Dedifferentiated amniotic fluid mesenchymal stem cell (primary cell): ENCODE measurements at regions not wholly inside any gene's neighbourhood (a gene's known extent, or its start where the extent isn't known, plus 50 kb on each side); places are given as distances from the start of the nearest gene placed in this dataset.
"Not testable (repeated sequence)": the region's sequence is repeated elsewhere in the genome, so short reads cannot be mapped to it uniquely, and the experiment has no call there.

Experiments used
- DNase-seq: peaks from one replicate; pipeline ENCODE4 v3.0.0-alpha.2; 2016; ENCODE audit errors: extremely low spot score

DNA sequence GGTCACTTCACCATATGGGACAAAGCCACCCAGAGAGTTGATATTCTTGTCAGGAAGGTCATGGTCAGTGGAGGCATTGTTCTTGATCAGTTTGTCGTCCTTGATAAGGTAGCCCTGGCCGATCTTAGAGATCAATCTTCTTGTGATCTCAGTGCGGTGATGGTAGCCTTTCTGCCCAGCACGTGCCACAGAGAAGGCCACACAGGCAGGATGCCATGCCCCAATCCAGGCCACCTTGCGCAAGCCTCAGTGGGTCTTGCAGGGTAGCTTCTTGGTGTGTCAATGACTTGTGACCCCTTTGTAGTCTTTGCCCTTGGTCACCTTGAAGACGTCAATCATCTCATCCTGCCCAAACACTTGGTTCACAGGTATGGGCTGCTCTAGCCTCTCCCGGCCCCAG lies 143.9 kb upstream of the ASB18 start:
- no peak for DNase-seq

DNA sequence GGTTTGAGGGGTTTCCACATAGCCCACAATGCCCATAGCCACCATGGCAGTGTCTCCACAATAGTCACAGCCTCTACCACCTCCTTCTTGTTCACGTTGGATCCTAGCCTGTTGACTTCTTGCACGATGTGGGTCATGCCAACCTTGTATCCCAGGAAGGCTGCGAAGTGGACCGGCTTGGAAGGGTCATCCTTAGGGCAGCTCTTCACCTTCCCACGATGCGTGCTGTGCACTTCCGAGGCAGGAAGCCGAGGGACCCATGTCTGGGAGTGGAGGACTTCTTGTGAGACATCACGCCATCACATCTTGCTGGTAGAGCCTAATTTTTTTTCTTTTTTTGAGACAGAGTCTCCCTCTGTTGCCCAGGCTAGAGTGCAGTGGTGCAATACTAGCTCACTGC lies 144.6 kb upstream of the ASB18 start:
- DNase-seq, result no peak

DNA sequence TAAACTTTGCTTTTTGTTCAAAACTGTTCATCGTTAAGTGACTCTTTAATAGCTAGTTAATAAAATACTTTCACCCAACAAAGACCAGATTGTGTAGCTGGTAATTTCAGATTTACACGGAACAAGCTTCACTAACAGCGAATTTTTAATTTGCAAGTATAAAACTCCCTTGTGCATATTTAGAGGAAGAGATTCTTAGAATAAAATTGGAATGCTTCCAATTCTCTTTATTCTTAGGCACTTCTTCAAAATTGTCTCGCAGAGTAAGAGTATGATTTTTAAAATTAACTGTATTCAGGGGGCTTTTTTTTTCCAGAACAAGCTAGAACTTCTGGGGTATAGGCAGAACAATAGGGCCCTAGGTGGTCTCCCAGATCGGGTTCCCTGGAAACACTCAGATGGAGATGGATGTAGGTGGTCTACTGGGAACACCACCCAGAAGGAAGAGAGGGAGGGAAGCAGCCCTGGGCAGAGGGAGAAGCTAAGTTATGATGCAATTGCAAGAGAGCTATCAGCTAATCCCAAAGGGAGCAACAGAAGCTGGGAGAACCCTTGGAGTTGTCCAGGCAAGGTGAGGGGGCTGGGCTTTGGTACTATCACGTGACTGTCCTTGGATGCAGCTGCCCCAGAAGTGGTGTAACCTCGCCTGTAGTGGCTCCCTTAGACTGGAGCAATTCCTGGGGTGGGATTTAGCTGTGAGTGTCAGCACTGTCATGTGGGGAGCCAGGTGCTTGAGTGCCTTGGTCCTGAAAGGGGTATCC lies 151.7 kb upstream of the ASB18 start:
- DNase-seq, result no peak

DNA sequence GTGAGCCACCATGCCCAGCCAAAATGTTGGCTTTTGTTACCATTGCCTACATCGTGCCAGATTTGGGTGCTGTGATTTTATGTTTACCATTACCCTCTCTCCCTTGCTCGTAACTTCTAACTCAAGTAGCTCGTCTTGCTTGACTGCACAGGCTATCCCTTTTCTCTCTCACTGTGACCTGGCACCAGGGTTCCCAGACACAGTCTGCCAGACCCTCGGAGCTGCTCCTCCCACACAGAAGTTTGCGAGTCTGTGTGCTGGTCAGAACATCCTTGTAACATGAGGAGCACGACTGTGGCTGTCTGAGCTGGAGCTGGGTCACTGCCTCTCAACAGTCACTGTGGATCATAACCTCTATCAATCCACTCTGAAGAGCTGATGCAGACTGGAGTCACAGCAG lies 152.5 kb upstream of the ACKR3 start:
- no peak for DNase-seq

DNA sequence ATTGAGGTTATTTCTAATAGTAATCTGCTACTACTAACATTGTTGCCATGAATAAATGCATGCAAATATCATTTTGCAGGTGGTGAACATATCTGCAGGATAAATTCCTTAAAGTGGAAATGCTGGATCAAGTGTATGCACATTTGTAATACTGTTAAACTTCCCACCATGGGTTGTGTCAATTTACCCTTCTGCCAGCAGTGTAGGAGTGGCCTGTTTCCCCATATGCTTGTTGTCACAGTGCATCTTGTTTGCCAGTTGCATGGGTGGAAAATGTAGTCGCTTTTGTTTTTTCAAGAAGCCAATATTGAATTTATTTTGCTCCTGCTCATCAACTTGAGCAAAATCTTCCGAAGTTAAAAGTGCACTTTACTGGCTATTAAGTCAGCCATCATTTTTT lies 139.0 kb upstream of the ACKR3 start:
- DNase-seq, result no peak

DNA sequence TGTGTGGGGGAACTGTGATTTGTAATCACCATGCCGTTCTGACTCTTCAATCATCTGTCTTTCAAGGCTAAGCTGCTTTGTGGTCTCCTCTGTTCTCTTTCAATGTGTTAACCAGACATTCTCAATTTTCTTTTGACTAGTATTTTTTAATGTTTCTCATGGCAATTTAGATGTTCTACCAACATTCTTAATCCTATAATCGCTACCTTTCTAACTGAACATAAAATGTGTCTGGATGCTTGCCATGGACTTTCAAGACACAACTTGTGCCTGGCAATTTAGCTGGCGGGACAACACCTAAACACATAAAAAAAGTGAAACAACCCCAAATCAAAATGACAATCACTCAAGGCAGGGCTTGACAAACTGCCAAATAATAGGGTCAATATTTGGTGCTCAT lies 135.0 kb upstream of the ACKR3 start:
- no peak for DNase-seq

DNA sequence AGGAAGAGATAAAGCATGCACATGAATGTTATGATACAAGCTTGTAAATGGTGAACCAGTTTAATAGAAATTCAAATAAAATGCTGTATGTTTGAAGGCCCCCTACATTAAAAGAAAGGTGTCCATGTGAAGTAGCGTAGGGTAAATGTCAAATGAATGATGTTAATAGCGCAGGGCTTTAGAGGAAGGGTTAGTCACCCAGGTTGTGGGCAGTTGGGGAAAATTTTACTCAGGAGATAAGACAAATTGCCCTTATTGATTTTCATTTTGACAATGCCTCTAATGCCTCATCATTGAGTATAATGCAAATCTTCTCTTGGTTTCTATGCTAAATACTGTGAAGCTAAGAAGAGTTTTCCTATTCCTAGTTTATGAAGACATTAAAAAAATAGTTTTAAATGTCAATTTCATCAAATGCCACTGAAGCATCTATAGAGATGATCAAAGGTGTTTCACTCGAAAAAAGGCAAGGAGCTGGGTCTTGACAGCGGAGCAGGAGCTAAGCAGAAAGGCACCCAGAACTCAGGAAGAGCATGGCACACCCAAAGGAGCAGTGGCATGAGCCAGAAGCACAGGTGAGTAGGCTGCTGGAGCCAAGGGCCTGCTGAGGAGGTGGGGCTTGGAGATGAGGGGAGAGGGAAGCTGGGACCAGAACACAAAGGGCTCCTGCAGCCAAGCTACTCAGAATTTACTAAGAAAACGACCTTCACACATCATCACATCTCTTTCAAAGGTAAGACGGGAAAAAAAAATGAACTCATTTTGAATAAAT lies 129.3 kb upstream of the ACKR3 start:
- no peak for DNase-seq

DNA sequence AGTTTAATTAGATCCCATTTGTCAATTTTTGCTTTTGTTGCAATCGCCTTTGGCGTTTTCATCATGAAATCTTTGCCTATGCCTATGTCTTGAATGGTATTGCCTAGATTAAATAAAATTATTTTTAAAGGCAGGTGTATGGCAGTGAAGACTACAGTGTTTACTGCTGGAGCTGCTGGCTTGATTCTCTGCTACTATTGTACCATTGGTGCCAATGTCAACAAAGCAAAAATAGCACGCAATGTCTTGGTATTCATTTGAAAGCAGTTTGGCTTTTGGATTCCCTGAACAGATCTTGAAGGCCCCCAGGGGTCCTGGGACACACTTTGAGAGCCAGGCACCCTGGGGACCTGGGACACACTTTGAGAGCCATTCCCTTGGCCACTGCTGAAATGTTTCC lies 125.4 kb upstream of the ACKR3 start:
- DNase-seq, result no peak

DNA sequence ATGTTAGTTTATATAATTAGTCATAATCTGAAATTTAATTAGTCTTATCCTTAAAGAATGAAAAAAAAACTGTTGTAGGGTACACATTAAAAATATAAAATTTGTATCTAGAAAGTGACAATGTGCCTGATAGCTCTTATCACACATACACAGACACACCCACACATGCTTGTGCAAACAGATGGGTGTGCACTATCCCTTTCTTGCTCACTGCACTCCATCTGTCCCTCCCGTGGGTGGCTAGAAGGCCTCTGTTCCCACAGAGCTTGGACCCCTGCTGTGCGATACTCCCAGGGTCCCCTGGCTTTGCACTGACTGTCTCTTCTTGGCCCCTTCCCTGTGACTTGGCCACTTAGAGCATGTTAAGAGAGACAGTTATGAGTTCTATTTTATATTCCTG lies 123.9 kb upstream of the ACKR3 start:
- DNase-seq, result no peak

DNA sequence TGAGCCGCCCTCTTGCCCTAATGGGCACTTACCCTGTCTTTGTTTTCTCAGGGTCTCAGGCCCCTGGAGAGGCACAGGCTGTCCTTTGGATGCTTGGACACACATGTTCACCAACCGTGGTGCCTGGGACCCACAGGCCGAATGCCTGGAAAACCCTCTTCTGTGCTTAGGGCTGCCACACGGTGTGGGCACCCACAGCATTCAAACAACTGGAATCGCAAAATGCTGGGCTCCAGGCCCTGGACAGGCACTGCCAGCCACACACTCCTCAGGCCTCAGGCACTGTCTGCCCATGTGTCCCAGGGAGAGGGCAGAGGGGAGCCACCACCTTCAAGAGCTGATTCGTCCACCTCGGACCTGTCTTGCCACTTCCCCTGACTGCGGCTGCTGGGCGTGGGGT lies 123.1 kb upstream of the ACKR3 start:
- DNase-seq, result no peak

DNA sequence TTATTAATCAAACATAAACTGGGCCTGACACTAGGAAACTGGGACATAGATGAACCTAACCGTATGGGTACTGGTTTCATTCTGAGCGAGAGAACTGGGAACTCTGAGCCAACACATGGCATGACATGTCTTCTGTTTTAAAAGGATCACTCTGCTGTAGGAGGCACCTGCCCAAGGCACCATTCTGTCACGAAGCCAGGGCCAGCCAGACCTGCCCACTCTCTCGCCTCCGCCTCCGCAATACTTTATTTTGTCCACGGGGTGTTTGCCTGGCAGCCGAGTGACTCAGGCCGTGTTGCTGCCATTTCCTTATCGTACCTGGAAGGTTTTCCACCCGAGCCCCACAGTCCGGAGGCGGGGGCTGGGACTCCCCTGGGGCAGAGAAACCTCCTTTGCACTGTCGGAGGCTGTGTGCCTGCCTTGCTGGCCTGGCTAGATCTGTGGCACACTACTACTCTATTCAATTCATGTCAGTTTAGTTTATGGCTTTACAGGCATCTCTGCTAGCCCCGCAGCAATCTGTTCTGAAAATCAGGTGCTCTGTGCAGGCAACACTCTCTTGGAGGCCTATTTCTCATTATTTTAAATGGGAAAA lies 120.4 kb upstream of the ACKR3 start:
- DNase-seq, result no peak

DNA sequence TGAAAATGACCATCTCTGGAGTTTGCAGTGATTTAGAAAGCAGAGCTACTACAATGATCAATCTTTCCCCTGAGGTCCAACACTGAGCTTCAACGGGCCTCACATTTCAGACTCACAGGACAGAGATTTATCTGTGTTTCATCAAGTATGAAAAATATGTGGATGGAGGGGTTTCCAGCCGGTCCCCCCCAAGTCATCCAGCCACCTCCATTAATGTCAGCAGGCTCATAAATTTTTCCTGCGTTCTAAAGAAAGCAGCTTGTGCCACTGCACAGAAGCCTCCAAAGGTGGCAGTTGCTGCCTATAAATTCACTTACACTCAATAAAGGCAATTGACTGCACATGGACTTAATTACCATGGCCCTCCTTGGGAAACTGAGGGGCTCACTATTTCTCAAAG lies 117.4 kb upstream of the ACKR3 start:
- no peak for DNase-seq

DNA sequence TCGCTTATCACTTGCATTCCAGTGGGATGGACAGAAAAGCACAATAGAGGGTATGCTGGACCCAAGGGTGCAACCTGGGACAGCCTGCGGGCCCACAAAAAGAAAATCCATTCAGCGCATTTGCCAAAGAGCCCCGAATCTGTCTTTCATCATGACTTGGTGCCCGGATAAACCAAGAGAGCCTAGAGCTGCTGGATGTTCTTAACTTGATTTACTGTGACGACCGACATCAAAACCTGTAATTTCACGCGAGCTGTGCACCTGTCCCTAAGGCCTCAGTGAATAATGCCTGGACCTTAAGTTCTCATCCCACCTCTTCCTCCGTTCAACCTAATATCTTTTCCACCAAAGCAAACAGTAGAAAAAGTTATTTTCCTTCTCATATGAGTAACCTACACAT lies 115.5 kb upstream of the ACKR3 start:
- no peak for DNase-seq

DNA sequence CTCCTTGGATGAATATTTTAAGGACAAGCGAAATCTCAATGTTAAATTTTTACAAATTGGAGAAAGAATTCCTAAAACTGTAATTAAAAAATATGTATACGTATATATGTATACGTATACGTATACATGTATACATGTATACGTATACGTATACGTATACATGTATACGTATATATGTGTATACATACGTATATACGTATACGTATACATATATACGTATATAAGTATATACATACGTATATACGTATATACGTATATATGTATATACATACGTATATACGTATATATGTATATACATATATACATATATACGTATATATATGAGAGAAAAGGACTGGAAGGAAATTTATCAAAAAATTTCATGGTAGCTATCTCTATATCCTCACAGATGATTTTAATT lies 110.2 kb upstream of the ACKR3 start:
- DNase-seq, result no peak

DNA sequence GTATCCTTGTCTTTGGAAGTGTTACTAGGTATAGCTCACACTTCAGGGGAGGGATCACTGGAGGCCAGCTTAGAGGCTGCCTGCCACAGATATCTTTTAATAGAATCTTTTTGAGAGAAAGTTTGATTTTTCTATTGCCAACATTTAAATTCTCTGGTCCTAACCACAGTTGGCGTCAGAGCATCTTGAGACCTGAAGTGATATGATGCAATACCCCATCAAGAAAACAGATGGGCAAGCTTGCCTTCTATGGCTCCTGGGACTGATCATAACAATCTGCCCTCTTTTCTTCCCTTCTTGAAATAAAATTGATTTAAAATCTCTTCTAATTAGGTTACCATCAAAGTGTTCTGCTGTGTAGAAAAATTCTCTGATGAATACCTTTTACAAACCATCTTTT lies 105.5 kb upstream of the ACKR3 start:
- DNase-seq, result no peak

DNA sequence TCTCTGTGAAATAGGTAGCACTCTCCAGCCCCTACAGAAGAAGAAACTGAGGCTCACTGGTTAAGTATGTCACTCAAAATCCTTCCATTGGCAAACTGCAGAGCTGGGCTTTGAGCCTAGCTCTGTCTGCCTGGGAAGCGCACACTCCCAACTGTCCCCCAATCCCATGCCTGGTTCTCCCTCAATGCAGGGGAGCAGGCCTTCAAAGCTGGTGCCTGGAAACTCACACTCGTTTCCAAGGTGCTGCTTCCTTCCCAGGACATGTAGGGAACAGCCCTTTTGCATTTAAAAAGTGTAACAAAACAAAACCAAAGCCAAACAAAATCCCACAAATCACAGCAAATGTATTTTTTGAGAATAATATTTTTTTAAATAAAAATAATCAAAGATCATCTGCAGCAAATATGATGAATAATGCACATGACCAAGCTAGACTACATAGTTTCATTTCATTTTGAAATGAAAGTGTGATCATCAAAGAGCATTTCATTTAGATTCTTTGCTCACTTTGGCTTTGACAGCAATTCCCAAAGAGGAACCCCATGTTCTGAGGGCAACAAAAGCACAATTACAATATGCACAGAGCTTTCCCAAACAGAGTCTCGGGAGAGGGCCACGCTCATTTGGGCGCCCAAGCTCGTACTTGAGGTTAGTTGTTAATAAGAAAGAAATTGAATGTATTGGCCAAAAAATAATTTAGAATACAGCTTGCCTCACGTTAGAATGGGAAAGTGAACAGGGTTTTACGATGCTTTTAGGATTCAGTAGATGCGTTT lies 96.7 kb upstream of the ACKR3 start:
- DNase-seq, result no peak

DNA sequence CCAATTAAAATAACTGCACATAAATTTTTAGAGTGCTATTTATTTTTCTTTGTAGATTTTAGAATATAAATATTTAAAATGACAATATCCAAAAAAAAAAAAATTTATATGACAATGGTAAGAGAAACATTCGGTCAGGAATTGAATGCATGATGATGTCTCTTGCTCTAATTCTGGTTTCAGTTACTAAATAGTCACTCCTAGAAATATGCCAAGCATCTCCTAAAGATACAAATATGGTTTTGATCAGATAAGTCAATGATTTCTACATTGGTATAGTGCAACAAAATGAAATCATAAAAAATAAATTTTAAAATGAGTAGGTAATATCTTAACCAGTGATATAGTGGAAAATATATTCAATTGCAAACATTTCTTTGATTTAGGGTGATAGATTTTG lies 95.9 kb upstream of the ACKR3 start:
- peak; percentile 59 for DNase-seq

DNA sequence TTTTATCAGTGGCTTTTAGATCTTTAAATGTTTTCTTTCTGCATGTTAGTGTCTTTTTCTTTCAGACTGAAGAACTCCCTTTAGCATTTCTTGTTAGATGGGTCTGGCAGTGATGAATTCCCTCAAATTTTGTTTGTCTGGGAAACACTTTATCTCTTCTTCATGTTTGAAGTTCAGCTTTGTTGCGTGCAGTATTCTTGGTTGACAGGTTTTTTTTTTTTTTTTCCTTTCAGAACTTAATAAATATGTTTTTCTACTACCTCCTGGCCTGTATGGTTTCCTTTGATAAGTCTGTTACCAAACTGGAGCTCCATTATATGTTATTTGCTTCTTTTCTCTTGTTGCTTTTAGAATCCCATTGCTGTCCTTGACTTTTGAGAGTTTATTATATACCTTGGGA lies 89.8 kb upstream of the ACKR3 start:
- no peak for DNase-seq

DNA sequence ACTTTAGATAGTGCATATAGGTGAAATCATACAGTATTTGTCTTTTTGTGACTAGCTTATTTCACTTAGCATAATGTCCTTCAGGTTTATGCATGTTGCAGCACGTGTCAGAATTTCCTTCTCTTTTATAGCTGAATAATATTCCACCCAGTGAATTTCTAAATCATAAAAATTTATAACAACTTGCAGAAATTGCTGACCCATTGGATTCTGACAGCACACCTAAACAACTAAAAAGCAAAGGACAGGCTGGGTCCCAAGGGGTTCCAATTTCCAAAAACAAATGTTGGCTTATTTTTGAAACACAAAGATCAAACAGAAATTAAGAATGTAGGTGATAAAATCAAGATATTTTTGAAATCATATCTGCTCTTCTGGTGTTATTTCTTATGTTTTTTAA lies 86.5 kb upstream of the ACKR3 start:
- DNase-seq, result no peak

DNA sequence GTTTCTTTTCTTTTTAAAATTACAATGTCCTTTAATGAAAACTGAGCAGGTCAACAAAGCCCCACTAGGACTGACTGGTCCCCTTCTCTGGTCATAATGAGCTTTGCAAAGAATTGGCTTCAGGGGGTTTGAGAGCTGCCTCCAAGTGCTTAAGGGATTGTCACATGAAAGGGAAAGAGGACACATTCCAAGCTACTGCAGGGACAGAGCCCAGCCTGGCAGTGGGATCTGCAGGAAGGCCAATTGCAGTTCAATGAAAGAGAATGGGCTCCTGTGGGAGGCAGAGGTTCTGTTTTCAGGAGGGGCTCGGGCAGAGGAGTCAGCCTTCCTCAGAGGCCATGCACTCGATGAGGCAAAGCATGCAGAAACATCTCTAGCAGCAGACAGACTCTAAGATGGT lies 84.1 kb upstream of the ACKR3 start:
- DNase-seq, result no peak

DNA sequence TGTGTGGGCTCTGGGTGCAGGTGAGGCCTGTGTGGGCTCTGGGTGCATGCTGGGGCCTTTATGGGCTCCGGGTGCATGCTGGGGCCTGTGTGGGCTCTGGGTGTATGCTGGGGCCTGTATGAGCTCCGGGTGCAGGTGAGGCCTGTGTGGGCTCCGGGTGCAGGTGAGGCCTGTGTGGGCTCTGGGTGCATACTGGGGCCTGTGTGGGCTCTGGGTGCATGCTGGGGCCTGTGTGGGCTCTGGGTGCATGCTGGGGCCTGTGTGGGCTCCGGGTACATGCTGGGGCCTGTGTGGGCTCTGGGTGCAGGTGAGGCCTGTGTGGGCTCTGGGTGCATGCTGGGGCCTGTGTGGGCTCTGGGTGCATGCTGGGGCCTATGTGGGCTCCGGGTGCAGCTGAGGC lies 80.5 kb upstream of the ACKR3 start:
- not testable (repeated sequence) for DNase-seq

DNA sequence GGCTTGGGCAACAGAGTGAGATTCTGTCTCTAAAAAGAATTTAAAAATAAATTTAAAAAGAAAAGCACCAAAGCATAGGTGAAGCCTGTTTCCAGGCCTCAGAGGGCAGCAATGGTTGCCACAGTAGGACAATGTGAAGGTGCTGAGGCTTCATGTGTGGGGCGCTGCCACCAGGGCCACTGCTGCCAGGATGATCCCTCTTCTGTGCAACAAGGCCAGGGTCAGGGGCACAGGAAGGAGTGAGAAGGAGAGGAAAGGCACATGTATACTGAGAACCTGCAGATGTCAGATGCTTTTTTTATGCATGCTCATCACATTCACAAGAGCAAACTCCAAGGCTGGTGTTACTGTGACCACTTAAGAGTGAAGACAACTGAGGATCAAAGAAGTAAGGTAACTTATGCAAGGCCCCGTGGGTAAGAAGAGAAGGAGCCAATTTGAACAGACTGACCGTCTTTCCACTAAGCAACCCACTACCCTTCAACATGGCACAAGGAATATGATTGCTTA lies 79.7 kb upstream of the ACKR3 start:
- DNase-seq, result no peak
